B cell (primary cell): ENCODE measurements at regions not wholly inside any gene's neighbourhood (a gene's known extent, or its start where the extent isn't known, plus 50 kb on each side); places are given as distances from the start of the nearest gene placed in this dataset.

Experiments used
- ATAC-seq: fragments of 200-7000 bp; cut with Tn5 transposase; one replicate; pipeline ENCODE4 v1.10.0; 2021; ENCODE audit warnings: low read depth, mild to moderate bottlenecking, moderate number of reproducible peaks, moderate library complexity
- CTCF ChIA-PET: fragments of 350-600 bp; sonication (Branson Sonifier 250); formaldehyde crosslinking; loops from one replicate; lab custom pipeline; 2021; ENCODE audit warnings: antibody characterized with exemption, inconsistent platforms; lab: Charles Lee
- POLR2A ChIA-PET: fragments of 350-600 bp; sonication (Branson Sonifier 250); formaldehyde crosslinking; loops from one replicate; lab custom pipeline; 2021; ENCODE audit warnings: antibody characterized with exemption; lab: Charles Lee
- DNase-seq: peaks from one replicate; pipeline ENCODE4 v3.0.0; 2013
- H2AFZ ChIP-seq: 2 replicates; pipeline ENCODE4 v1.6.1; 2012; ENCODE audit warnings: mild to moderate bottlenecking, low read depth, low read length; ENCODE audit not compliant: insufficient read depth, poor library complexity, severe bottlenecking
- H3K27ac ChIP-seq, 2 donors: 1 replicate in 1 of 2; 2 replicates in 1 of 2; pipeline ENCODE4 v1.5.1; 2012 to 2013; ENCODE audit warnings: low read length in 2 of 2, mild to moderate bottlenecking in 2 of 2, moderate library complexity in 1 of 2
- H3K27me3 ChIP-seq, 4 experiments: fragments of 200-600 bp in 1 of 4; sonication (generic) in 1 of 4; replicated peaks in 1 of 4; 1 replicate in 2 of 4; 2 replicates in 2 of 4; pipeline versions ENCODE4 v1.6.1 to v1.7.0; 2013 to 2016; ENCODE audit warnings: low read length in 3 of 4, mild to moderate bottlenecking in 2 of 4, mixed read lengths in 1 of 4, moderate library complexity in 1 of 4; ENCODE audit not compliant: insufficient read depth in 4 of 4, control insufficient read depth in 3 of 4; ENCODE audit errors: control extremely low read depth in 1 of 4
- H3K36me3 ChIP-seq, 2 experiments: replicated peaks in 1 of 2; 1 replicate in 1 of 2; 2 replicates in 1 of 2; pipeline versions ENCODE4 v1.6.1 to v1.7.1; 2013; ENCODE audit warnings: low read length in 1 of 2; ENCODE audit not compliant: insufficient read depth in 2 of 2, control insufficient read depth in 1 of 2; ENCODE audit errors: control extremely low read depth in 1 of 2, extremely low read depth in 1 of 2
- H3K4me1 ChIP-seq, 2 donors: fragments of 200-600 bp in 1 of 2; sonication (generic) in 1 of 2; 1 replicate in 1 of 2; 2 replicates in 1 of 2; pipeline versions ENCODE4 v1.5.1 to v1.6.1; 2013 to 2017; ENCODE audit warnings: low read length in 2 of 2; ENCODE audit not compliant: control insufficient read depth in 2 of 2, insufficient read depth in 2 of 2
- H3K4me2 ChIP-seq: replicated peaks from 2 replicates; pipeline ENCODE3; 2012; ENCODE audit warnings: mild to moderate bottlenecking, low read depth, low read length; ENCODE audit not compliant: poor library complexity, severe bottlenecking
- H3K4me3 ChIP-seq, 5 experiments: fragments of 200-600 bp in 1 of 5; sonication (generic) in 1 of 5; 1 replicate in 3 of 5; 2 replicates in 2 of 5; pipeline versions ENCODE4 v1.5.1 to v1.7.0; 2011 to 2016; ENCODE audit warnings: low read length in 4 of 5, mild to moderate bottlenecking in 4 of 5, low read depth in 2 of 5, control low read depth in 1 of 5, moderate library complexity in 1 of 5; ENCODE audit not compliant: insufficient read depth in 1 of 5; ENCODE audit errors: control extremely low read depth in 1 of 5, extremely low read depth in 1 of 5
- H3K79me2 ChIP-seq: fragments of 200-600 bp; sonication (generic); one replicate; pipeline ENCODE4 v1.6.0; 2016; ENCODE audit warnings: low read length; ENCODE audit not compliant: control insufficient read depth, insufficient read depth
- H3K9ac ChIP-seq: fragments of 200-600 bp; sonication (generic); 2 replicates; pipeline ENCODE4 v1.6.1; 2017; ENCODE audit warnings: mild to moderate bottlenecking, low read length, moderate library complexity
- H3K9me3 ChIP-seq, 3 donors: one replicate each; pipeline versions ENCODE4 v1.6.1 to v1.7.1; 2013; ENCODE audit warnings: low read length in 2 of 3; ENCODE audit not compliant: control insufficient read depth in 2 of 3, insufficient read depth in 1 of 3; ENCODE audit errors: control extremely low read depth in 1 of 3
- H4K20me1 ChIP-seq: 2 replicates; pipeline ENCODE4 v1.6.0; 2012; ENCODE audit warnings: mild to moderate bottlenecking, low read length; ENCODE audit not compliant: insufficient read depth, control insufficient read depth, poor library complexity, severe bottlenecking
- H3K27ac Mint-ChIP-seq: one replicate; pipeline ENCODE4 v1.8.0; 2021; ENCODE audit warnings: mixed read lengths
- H3K27me3 Mint-ChIP-seq: one replicate; pipeline ENCODE4 v1.8.0; 2021; ENCODE audit warnings: mixed read lengths
- H3K4me1 Mint-ChIP-seq: one replicate; pipeline ENCODE4 v1.8.0; 2021; ENCODE audit warnings: mixed read lengths
- H3K4me3 Mint-ChIP-seq: one replicate; pipeline ENCODE4 v1.8.0; 2021; ENCODE audit warnings: mixed read lengths
- H3K9me3 Mint-ChIP-seq: one replicate; pipeline ENCODE4 v1.8.0; 2022; ENCODE audit warnings: mixed read lengths; ENCODE audit not compliant: insufficient read depth
- CTCF ChIP-seq: fragments of 200-600 bp; IDR thresholded peaks from one replicate; pipeline ENCODE4 v1.8.0; 2022; ENCODE audit warnings: antibody characterized with exemption, mild to moderate bottlenecking
- EZH2 ChIP-seq: IDR thresholded peaks from 2 replicates; pipeline ENCODE4 v1.6.1; 2012; ENCODE audit warnings: borderline replicate concordance, low read depth, mild to moderate bottlenecking, moderate library complexity, low read length; ENCODE audit not compliant: insufficient read depth, poor library complexity, severe bottlenecking
- WGBS: methylation state at CpG from one replicate; pipeline ENCODE4 v1.1.5; 2013; ENCODE audit warnings: missing lambda C conversion rate; ENCODE audit not compliant: insufficient coverage; 5-methylcytosine and 5-hydroxymethylcytosine counted together
- intact Hi-C: fragments of 100-400 bp; cut with micrococcal nuclease; formaldehyde crosslinking; loops from one replicate; pipeline ENCODE4 v1.10.0; 2022

GRCh38 chr1:60184521-60184920, 111.0 kb upstream of the C1orf87 start:
- H3K9me3 Mint-ChIP-seq, result peaks cover 2% of the 10 kb centered on the region
- WGBS, result 100% methylated on average over 1 of the region's 2 CpGs
- TF ChIP-seq CTCF (no peak), EZH2 (no peak)

GRCh38 chr1:60173729-60174505, 100.3 kb upstream of the C1orf87 start:
- Mint-ChIP-seq H3K4me3 (no peak overlapping the region), H3K4me1 (no peaks in the 10 kb centered on the region), H3K27me3 (no peaks in the 10 kb centered on the region), H3K27ac (no peak overlapping the region), H3K9me3 (no peaks in the 10 kb centered on the region)
- Histone ChIP-seq H3K79me2 (no peaks in the 10 kb centered on the region), H3K36me3 (no peaks in the 10 kb centered on the region), H3K9me3 (no peaks in the 10 kb centered on the region), H3K4me1 (no peaks in the 10 kb centered on the region), H3K9ac (no peak overlapping the region), H3K4me2 (no peak overlapping the region), H2AFZ (no peak overlapping the region), H3K4me3 (no peak overlapping the region), H3K27me3 (no peaks in the 10 kb centered on the region), H3K27ac (no peak overlapping the region), H4K20me1 (no peaks in the 10 kb centered on the region)
- ChIA-PET CTCF (no interaction called here), POLR2A (no interaction called here)
- 100% methylated on average over 1 of the region's 3 CpGs for WGBS
- DNase-seq (no peak), ATAC-seq (no peak)
- intact Hi-C loops, result no loop called here
- TF ChIP-seq EZH2, result no peak
- TF ChIP-seq CTCF, result no peak

More at GRCh38 chr1:60184521-60184920, 111.0 kb upstream of the C1orf87 start:
- DNase-seq (no peak), ATAC-seq (no peak)
- Histone ChIP-seq H3K79me2 (no peaks in the 10 kb centered on the region), H3K4me2 (no peak overlapping the region), H3K4me3 (no peak overlapping the region), H2AFZ (no peak overlapping the region), H3K27ac (no peak overlapping the region), H3K4me1 (no peaks in the 10 kb centered on the region), H3K36me3 (no peaks in the 10 kb centered on the region), H3K9me3 (peaks cover 0 to 7% (median 0%) of the 10 kb centered on the region in 3 donors), H3K27me3 (no peaks in the 10 kb centered on the region), H4K20me1 (no peaks in the 10 kb centered on the region), H3K9ac (no peak overlapping the region)
- Mint-ChIP-seq H3K4me1 (no peaks in the 10 kb centered on the region), H3K27me3 (no peaks in the 10 kb centered on the region), H3K4me3 (no peak overlapping the region), H3K27ac (no peak overlapping the region)
- ChIA-PET POLR2A (no interaction called here), CTCF (no interaction called here)
- intact Hi-C loops, result no loop called here
